ENCODE measurements at regions not wholly inside any gene's neighbourhood (a gene's known extent, or its start where the extent isn't known, plus 50 kb on each side); places are given as distances from the start of the nearest gene placed in this dataset.

- POLR2A ChIA-PET (ENCODE audit: low non-redundant PET) = no interaction called here
- Histone ChIP-seq H3K4me3 (ENCODE audit: low read depth, low read length, poor library complexity, severe bottlenecking) (no peak overlapping the region), H3K36me3 (ENCODE audit: insufficient read depth, low read length, poor library complexity, severe bottlenecking) (no peaks in the 10 kb centered on the region), H3K9me3 (ENCODE audit: low read depth, low read length, poor library complexity, severe bottlenecking) (no peaks in the 10 kb centered on the region), H3K27ac (ENCODE audit: low read depth, low read length, poor library complexity, severe bottlenecking) (no peak overlapping the region), H3K27me3 (replicated peaks; ENCODE audit: insufficient read depth, low read depth, low read length, poor library complexity) (no peaks in the 10 kb centered on the region), H3K4me1 (ENCODE audit: insufficient read depth, low read length, poor library complexity, severe bottlenecking) (peaks cover 11% of the 10 kb centered on the region)
- no TSS peak for BruUV-seq (replicated peaks)
- intact Hi-C loops (cut with micrococcal nuclease; ENCODE audit: unreplicated experiment) = no loop called here
- CTCF ChIA-PET = no interaction called here
- TF ChIP-seq EZH2 (IDR thresholded peaks at IDR 0.05; ENCODE audit: borderline replicate concordance, low read depth, low read length, poor library complexity, severe bottlenecking) (no peak), CTCF (conservative IDR thresholded peaks at IDR 0.05; ENCODE audit: low read depth, low read length) (no peak)
- no peak for DNase-seq (ENCODE audit: low spot score)
These were observed 292.9 kb downstream of the BAMBI start for GRCh38 chr10:28970231-28970630.

- H3K9me3 ChIP-seq (ENCODE audit: low read depth, low read length, poor library complexity, severe bottlenecking) = no peaks in the 10 kb centered on the region
- no peak for TF ChIP-seq EZH2 (IDR thresholded peaks at IDR 0.05; ENCODE audit: borderline replicate concordance, low read depth, low read length, poor library complexity, severe bottlenecking)
- no peak for TF ChIP-seq CTCF (conservative IDR thresholded peaks at IDR 0.05; ENCODE audit: low read depth, low read length)
- H3K27me3 ChIP-seq (replicated peaks; ENCODE audit: insufficient read depth, low read depth, low read length, poor library complexity) = no peaks in the 10 kb centered on the region
- no peak overlapping the region for H3K4me3 ChIP-seq (ENCODE audit: low read depth, low read length, poor library complexity, severe bottlenecking)
- ChIA-PET CTCF (no interaction called here), POLR2A (ENCODE audit: low non-redundant PET) (no interaction called here)
- H3K36me3 ChIP-seq (ENCODE audit: insufficient read depth, low read length, poor library complexity, severe bottlenecking) = no peaks in the 10 kb centered on the region
- intact Hi-C loops (cut with micrococcal nuclease; ENCODE audit: unreplicated experiment) = no loop called here
- peak overlapping the region; percentile 24 for H3K27ac ChIP-seq (ENCODE audit: low read depth, low read length, poor library complexity, severe bottlenecking)
- no TSS peak for BruUV-seq (replicated peaks)
- DNase-seq (ENCODE audit: low spot score) = no peak
- peaks cover 19% of the 10 kb centered on the region for H3K4me1 ChIP-seq (ENCODE audit: insufficient read depth, low read length, poor library complexity, severe bottlenecking)
These were observed 293.9 kb downstream of the BAMBI start for GRCh38 chr10:28971255-28971654.

GRCh38 chr10:28971764-28972163, 294.4 kb downstream of the BAMBI start:
- Histone ChIP-seq H3K36me3 (ENCODE audit: insufficient read depth, low read length, poor library complexity, severe bottlenecking) (no peaks in the 10 kb centered on the region), H3K4me1 (ENCODE audit: insufficient read depth, low read length, poor library complexity, severe bottlenecking) (peaks cover 20% of the 10 kb centered on the region), H3K9me3 (ENCODE audit: low read depth, low read length, poor library complexity, severe bottlenecking) (no peaks in the 10 kb centered on the region), H3K4me3 (ENCODE audit: low read depth, low read length, poor library complexity, severe bottlenecking) (no peak overlapping the region), H3K27ac (ENCODE audit: low read depth, low read length, poor library complexity, severe bottlenecking) (peak overlapping the region; percentile 24), H3K27me3 (replicated peaks; ENCODE audit: insufficient read depth, low read depth, low read length, poor library complexity) (no peaks in the 10 kb centered on the region)
- no peak for DNase-seq (ENCODE audit: low spot score)
- TF ChIP-seq EZH2 (IDR thresholded peaks at IDR 0.05; ENCODE audit: borderline replicate concordance, low read depth, low read length, poor library complexity, severe bottlenecking) (no peak), CTCF (conservative IDR thresholded peaks at IDR 0.05; ENCODE audit: low read depth, low read length) (no peak)
- intact Hi-C loops (cut with micrococcal nuclease; ENCODE audit: unreplicated experiment) = no loop called here
- ChIA-PET POLR2A (ENCODE audit: low non-redundant PET) (no interaction called here), CTCF (no interaction called here)
- BruUV-seq (replicated peaks) = no TSS peak

Data from A673 (cell line).